T-helper 1 cell (primary cell): ENCODE measurements at regions not wholly inside any gene's neighbourhood (a gene's known extent, or its start where the extent isn't known, plus 50 kb on each side); places are given as distances from the start of the nearest gene placed in this dataset.
A peak's percentile ranks its signal among the peaks of the same experiment; 100 is the strongest.

Source experiments
- DNase-seq, 5 donors: peaks; one replicate each; pipeline ENCODE4 v3.0.0-alpha.2; 2012 to 2020

DNA sequence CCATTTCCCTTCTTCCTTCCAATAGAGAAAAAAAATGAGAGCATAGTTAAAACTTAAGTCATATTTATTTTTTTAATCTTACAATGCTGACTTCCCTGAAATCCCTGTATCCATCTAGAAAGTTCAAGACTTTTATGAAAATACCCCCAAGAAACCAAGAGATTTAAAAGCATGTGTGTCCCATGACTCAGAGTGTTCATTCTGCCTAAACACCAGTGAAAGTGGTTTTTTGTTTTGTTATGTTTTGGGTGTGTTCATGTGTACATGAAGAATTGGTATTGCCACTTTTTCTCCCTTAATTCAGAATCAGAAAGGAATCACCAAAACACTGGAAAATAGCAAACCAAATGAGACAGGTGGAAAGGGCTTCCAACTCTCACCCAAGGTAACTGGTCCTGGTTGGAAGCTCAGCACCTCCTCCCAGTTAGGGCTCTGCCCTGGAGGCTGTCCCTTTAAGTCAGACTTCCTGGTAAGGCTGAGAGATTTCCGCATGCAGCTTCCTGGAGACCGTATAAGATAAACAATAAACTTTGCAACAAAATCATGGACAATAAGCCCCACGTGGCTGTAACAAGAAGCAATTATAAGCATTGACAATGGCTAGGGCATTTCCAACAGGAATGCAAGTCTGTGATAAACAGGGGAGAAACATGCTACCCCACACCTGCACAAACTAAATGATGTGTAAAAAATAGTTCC lies 121.9 kb upstream of the ARHGEF3 start:
- DNase-seq, result peak; percentile 22 to 64 (median 39)

DNA sequence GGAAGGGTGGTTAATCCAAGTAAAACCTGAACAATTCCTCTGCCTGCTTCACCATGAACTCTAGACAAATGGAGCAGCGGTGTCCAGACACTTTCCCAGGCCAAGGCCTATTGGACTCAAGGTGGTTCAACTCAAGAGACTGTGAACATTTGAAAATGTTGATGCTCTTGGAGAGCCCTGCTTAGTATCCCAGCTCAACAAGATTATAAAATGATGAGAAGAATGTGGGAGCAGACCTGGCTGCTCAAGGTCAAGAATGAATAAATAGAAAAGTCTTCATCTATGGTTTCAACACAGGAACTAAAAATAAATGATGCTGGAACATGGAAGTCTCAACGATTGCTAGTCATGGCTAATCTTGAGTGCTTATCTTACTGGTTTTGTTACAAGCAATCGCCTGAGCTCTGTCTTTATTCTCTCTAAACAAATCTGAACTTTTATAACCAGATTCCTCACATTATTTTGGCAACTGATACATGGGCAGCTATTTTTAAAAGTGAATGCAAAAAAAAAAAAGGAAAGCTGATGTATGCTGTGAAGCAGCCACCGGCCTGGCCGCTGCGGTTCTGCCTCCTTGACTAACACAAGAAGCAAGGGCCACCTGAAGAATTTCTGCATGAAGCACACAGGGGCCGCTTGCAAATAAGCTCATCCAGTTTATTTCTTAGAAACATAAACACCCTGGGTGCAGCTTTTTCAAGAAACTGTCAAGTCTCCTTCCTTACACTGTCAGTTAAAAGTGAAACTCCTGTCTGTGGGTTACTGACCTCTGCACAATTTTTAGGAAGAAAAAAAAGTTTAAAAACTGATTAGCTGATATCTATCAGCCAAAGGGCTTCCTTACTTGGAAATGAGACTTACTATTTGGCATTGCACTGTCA lies 120.1 kb upstream of the ARHGEF3 start:
- DNase-seq, result peak in 1 of 5 donors; percentile 76

DNA sequence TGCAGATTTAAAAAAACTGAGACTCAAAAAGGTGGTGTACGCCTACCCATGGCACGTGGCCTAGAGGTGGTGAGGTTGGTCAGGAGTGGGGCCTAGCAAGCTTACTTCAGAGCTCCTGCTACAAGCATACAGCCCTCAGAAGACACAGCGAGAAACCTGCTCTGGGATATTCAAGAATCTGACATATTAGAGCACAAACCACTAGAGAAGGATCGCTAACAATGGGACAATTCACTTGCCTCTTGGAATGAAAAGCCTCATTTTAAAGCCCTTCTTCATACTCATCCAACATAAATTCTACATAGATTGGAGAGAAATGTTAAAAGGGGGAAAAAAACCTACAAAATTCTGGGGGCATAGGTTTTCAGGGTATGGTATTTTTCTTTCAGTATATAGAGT lies 118.0 kb upstream of the ARHGEF3 start:
- DNase-seq, result no peak

- DNase-seq, result no peak
Measured at GRCh38 chr3:56919137-56919796, 117.5 kb upstream of the ARHGEF3 start.

GRCh38 chr3:56918111-56918568 lies 116.4 kb upstream of the ARHGEF3 start:
- peak in 1 of 5 donors; percentile 79 for DNase-seq

DNA sequence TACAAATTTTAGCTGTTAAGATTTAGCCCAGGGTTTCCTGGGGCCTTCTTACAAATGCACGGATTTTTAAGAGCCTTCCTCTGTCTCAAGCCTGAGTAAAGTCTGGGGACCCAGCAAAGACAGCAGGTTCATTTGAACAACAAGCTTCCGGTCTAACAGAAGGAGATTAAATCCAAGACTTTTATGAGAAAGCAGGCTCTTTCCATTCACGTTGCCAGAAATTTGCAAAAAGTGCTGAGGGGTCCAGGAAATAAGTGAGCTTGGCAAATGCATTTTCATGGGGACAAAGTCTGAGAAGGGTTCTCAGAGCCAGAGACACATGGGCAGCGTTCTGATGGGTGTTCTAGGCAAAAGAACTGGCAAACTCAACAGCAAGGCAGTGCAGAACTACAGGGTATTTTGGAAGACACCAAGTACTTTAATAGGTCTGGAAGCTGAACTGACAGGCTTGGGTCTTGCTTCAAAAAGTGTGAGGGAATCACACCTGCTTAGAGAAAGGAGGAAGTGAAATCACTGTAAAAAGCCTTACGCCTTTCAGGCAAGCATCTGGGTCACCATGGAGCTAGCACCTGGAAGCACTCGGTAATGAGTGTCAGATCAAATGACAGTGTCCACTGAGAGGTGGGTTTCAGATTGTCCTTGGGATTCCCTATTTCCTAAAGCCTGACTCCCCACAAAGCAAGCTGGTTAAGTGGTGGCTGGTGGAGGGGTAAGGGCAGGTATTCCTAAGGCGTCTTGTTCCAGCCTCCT lies 115.8 kb upstream of the ARHGEF3 start:
- DNase-seq, result peak in 1 of 5 donors; percentile 36

- DNase-seq, result peak in 1 of 5 donors; percentile 59
Measured at GRCh38 chr3:56916716-56917360, 115.1 kb upstream of the ARHGEF3 start.

- DNase-seq, result peak; percentile 48 to 90 (median 62)
Measured at GRCh38 chr3:56915966-56916586, 114.3 kb upstream of the ARHGEF3 start.

DNA sequence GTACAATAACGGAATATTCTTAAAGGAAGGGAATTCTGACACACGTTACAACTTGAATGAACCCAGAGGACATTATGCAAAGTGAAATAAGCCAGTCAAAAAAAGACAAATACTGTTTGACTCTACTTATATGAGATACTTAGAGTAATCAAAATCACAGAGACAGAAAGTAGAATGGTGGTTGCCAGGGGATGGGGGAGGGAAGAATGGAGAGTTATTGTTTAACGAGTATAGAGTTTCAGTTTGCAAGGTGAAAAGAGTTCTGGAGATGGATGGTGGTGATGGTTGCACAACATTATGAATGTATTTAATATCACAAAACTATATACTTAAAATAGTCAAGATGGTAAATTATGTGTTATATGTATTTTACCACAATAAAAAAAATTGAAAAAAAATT lies 112.9 kb upstream of the ARHGEF3 start:
- DNase-seq, result peak in 1 of 5 donors; percentile 24

DNA sequence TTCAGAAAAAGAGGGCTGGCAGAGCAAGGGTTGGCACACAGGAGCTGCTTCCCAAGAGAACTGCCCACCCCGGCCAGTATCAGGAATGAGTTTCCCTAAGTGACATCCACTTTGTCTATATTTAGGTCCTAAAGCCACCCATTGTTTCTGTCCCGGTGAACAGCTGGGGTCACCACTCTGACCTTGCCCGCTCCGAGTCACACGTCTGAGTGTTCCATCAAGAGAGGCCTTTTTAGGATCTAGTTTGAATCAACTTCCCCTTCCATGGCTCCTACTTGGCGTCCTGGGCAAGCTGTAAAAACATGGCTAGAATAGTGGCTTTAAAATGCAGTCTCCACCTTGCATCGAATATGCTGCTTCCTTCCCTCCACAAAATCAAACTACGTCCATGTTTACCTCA lies 109.6 kb upstream of the ARHGEF3 start:
- no peak for DNase-seq

- no peak for DNase-seq
Measured at GRCh38 chr3:56909349-56909748, 107.6 kb upstream of the ARHGEF3 start.

GRCh38 chr3:56908004-56908403 lies 106.3 kb upstream of the ARHGEF3 start:
- DNase-seq, result no peak

DNA sequence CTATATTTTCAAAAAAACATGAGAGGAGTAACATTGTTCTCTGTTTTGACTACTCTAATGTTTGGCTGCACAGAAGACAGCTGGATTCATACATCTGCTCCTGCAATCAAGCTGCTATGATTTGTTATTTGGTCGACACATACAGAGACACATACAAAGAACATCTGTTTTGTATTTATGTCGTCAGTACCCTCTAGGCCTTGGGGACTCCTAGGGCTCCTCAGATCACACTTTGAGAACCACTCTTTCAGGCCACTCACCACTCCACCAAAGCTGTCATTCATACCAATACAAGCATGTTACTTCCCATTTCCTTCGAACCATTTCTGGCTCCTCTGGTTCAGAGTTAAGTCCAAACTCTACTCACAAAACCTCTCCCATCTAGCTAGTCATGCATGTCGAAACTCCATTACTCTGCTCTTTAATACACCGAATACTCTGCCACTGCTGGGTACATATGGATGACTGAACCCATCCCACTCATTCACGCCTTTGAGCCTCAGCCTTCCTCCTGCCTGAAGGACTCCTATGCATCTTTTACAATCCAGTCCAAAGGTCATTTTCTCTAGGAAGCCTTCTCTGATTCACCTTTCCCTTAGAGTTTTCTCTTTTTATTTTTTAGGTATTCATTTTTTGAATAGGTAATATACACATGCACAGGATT lies 102.9 kb upstream of the ARHGEF3 start:
- DNase-seq, result no peak

- DNase-seq, result no peak
Measured at GRCh38 chr3:56903231-56903782, 101.6 kb upstream of the ARHGEF3 start.

GRCh38 chr3:56902468-56903160 lies 100.9 kb upstream of the ARHGEF3 start:
- no peak for DNase-seq

DNA sequence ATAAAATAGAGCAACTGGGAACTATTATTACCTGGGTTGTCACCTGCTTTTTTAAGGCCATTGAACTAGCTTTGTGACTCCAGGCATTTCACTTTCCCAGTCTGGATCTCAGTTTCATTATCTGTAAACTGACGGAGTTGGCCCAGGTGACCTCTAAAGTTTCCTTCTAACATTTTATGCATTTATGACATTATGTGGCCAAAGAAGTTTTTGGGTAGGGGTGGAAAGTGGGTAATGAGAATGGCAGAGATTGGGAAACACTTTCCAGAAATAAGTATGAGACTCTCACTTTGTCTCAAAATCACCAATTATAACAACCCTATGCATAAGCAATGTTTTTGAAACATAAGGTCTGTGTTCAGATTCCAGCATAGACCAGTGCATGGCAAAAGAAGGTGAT lies 99.1 kb upstream of the ARHGEF3 start:
- no peak for DNase-seq

DNA sequence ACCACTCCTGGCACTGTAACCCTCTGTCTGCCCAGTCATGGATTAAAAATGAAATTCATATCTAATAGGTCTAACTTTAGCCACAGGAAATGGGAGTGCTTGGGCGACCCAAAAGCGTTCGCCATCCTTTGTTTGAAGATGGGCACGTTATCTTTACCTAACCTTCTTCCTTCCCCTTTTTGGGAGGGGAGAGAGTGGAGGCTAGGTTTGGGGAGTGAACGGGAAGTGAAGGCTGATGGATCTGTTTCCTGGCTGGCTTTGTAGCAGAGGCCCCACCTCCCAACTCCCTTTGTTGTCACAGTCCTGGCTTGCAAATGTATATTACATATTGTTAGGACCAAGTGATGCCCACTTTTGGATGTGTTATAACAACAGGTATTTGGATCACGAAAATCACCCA lies 98.1 kb upstream of the ARHGEF3 start:
- DNase-seq, result no peak

DNA sequence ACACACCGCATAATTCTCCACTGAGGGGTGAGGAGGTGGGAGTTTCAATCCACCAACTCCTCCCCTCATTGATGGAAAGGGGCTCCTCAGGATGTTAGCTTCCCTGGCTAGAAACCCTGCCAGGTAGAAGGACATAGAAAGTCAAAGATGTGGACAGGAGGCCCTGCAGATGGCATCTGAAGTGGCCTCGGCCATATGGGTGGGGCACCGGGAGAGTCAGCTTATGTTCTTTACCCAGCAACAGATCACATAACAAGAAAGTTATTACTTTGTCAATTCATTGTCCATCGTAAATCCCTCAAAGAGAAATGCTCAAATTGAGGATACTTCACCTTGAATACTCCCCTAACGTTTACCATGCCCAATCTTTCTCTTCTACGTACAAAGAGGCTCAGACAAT lies 97.3 kb upstream of the ARHGEF3 start:
- no peak for DNase-seq

GRCh38 chr3:56896357-56896756 lies 94.6 kb upstream of the ARHGEF3 start:
- no peak for DNase-seq

DNA sequence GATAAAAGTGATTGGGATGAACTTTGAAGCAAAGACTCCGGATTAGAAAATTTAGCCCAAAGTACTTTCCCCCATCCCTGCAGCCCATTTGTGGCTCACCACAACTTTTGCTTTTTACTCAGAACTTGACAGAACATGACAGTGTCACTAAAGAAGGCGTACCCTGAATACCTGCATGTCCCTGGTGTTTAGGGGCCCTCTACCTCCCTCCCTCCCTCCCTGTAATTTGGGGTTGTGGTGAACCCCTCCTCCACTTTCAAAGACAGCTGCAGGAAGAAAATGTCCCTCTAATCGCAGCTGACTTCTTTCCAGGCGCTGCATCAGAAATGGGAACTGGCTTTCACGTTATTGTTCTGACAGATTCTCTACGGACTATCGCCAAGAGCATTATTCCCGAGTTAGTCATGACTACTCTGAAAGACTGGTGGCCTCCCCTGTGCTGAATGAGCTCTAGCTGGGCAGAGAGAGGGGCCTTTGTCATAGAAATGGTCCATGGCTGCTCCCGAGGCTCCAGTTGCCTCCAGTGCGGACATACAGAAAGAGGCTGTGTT lies 93.2 kb upstream of the ARHGEF3 start:
- DNase-seq, result peak in 1 of 5 donors; percentile 22
